ENCODE measurements at regions not wholly inside any gene's neighbourhood (a gene's known extent, or its start where the extent isn't known, plus 50 kb on each side); places are given as distances from the start of the nearest gene placed in this dataset.
"Not testable (repeated sequence)": the region's sequence is repeated elsewhere in the genome, so short reads cannot be mapped to it uniquely, and the experiment has no call there.

GRCh38 chr2:37722971-37723370 lies 51.5 kb upstream of the CDC42EP3 start:
- DNase-seq, result not testable (repeated sequence)

GRCh38 chr2:37730037-37730818 lies 58.8 kb upstream of the CDC42EP3 start:
- no peak for DNase-seq

GRCh38 chr2:37732412-37732811 lies 61.0 kb upstream of the CDC42EP3 start:
- DNase-seq, result not testable (repeated sequence)

GRCh38 chr2:37733251-37733650 lies 61.8 kb upstream of the CDC42EP3 start:
- no peak for DNase-seq

- DNase-seq, result not testable (repeated sequence)
These were observed 62.5 kb upstream of the CDC42EP3 start for GRCh38 chr2:37733955-37734354.

- not testable (repeated sequence) for DNase-seq
These were observed 63.6 kb upstream of the CDC42EP3 start for GRCh38 chr2:37734891-37735523.

GRCh38 chr2:37735524-37735910 lies 64.1 kb upstream of the CDC42EP3 start:
- peak; percentile 51 for DNase-seq

- DNase-seq, result no peak
These were observed 66.1 kb upstream of the CDC42EP3 start for GRCh38 chr2:37737507-37737906.

GRCh38 chr2:37738266-37738885 lies 66.9 kb upstream of the CDC42EP3 start:
- no peak for DNase-seq

GRCh38 chr2:37739153-37739552 lies 67.7 kb upstream of the CDC42EP3 start:
- DNase-seq, result peak; percentile 64

GRCh38 chr2:37740164-37740739 lies 68.8 kb upstream of the CDC42EP3 start:
- no peak for DNase-seq

- no peak for DNase-seq
These were observed 70.8 kb upstream of the CDC42EP3 start for GRCh38 chr2:37742286-37742685.

- DNase-seq, result no peak
These were observed 72.6 kb upstream of the CDC42EP3 start for GRCh38 chr2:37744010-37744409.

- not testable (repeated sequence) for DNase-seq
These were observed 73.5 kb upstream of the CDC42EP3 start for GRCh38 chr2:37744961-37745360.

- not testable (repeated sequence) for DNase-seq
These were observed 74.6 kb upstream of the CDC42EP3 start for GRCh38 chr2:37746011-37746410.

GRCh38 chr2:37746883-37747282 lies 75.4 kb upstream of the CDC42EP3 start:
- no peak for DNase-seq

GRCh38 chr2:37748541-37748940 lies 77.1 kb upstream of the CDC42EP3 start:
- DNase-seq, result no peak

- DNase-seq, result not testable (repeated sequence)
These were observed 78.8 kb upstream of the CDC42EP3 start for GRCh38 chr2:37750286-37750685.

GRCh38 chr2:37752766-37753165 lies 81.3 kb upstream of the CDC42EP3 start:
- DNase-seq, result no peak

- no peak for DNase-seq
These were observed 82.3 kb upstream of the CDC42EP3 start for GRCh38 chr2:37753758-37754157.

- not testable (repeated sequence) for DNase-seq
These were observed 84.6 kb upstream of the CDC42EP3 start for GRCh38 chr2:37755961-37756559.

- not testable (repeated sequence) for DNase-seq
These were observed 86.0 kb upstream of the CDC42EP3 start for GRCh38 chr2:37757456-37757855.

GRCh38 chr2:37758141-37758601 lies 86.7 kb upstream of the CDC42EP3 start:
- not testable (repeated sequence) for DNase-seq

All from eye (tissue), 1 donor.